Adrenal gland (tissue), 5 donors: ENCODE measurements at regions not wholly inside any gene's neighbourhood (a gene's known extent, or its start where the extent isn't known, plus 50 kb on each side); places are given as distances from the start of the nearest gene placed in this dataset.

Experiments used
- POLR2A ChIP-seq, 2 donors: fragments of 450-650 bp; IDR thresholded peaks; one replicate each; pipeline ENCODE4 v1.6.1; 2017; ENCODE audit warnings: antibody characterized with exemption in 2 of 2, mild to moderate bottlenecking in 2 of 2, moderate library complexity in 1 of 2
- TF ChIP-seq, protein P1 (sequence below), 6 experiments: fragments of 450-650 bp in 4 of 6; fragments of 200-600 bp in 2 of 6; sonication (generic) in 1 of 6; IDR thresholded peaks; 1 replicate in 5 of 6; 2 replicates in 1 of 6; pipeline versions ENCODE4 v1.5.1 to v1.8.0; 2016 to 2021; ENCODE audit warnings: antibody characterized with exemption in 6 of 6, mild to moderate bottlenecking in 2 of 6, moderate library complexity in 1 of 6
- donor health status: DM: no; HTN: no; CAD: no.

DNA sequence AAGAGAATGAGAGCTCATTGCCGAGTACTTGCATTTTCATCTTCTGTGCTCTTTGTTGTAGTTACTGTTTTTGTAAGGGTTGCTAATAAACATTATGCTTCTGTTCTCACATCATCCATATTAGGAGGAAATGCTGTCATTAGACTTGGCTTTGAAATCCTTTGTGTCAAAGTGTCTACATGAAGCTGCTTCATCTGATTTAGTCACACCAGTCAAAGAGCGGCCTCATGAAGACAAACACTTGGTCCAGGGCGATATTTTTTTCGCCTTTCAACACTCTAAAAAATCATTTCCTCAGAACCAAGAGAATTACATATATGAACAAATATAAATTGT, 105.0 kb downstream of the SPRY2 start:
- no peak for TF ChIP-seq POLR2A (IDR thresholded peaks at IDR 0.05)
- TF ChIP-seq, protein P1, sequence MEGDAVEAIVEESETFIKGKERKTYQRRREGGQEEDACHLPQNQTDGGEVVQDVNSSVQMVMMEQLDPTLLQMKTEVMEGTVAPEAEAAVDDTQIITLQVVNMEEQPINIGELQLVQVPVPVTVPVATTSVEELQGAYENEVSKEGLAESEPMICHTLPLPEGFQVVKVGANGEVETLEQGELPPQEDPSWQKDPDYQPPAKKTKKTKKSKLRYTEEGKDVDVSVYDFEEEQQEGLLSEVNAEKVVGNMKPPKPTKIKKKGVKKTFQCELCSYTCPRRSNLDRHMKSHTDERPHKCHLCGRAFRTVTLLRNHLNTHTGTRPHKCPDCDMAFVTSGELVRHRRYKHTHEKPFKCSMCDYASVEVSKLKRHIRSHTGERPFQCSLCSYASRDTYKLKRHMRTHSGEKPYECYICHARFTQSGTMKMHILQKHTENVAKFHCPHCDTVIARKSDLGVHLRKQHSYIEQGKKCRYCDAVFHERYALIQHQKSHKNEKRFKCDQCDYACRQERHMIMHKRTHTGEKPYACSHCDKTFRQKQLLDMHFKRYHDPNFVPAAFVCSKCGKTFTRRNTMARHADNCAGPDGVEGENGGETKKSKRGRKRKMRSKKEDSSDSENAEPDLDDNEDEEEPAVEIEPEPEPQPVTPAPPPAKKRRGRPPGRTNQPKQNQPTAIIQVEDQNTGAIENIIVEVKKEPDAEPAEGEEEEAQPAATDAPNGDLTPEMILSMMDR (IDR thresholded peaks at IDR 0.05): no peak
